ENCODE measurements at regions not wholly inside any gene's neighbourhood (a gene's known extent, or its start where the extent isn't known, plus 50 kb on each side); places are given as distances from the start of the nearest gene placed in this dataset.

GRCh38 chr4:111595456-111595855 is 549.8 kb upstream of the FAM241A start:
- no peak for DNase-seq (ENCODE audit: low read depth)

GRCh38 chr4:111596491-111596890 is 548.8 kb upstream of the FAM241A start:
- no peak for DNase-seq (ENCODE audit: low read depth)

GRCh38 chr4:111601671-111602070 is 543.6 kb upstream of the FAM241A start:
- DNase-seq (ENCODE audit: low read depth) = no peak

DNA sequence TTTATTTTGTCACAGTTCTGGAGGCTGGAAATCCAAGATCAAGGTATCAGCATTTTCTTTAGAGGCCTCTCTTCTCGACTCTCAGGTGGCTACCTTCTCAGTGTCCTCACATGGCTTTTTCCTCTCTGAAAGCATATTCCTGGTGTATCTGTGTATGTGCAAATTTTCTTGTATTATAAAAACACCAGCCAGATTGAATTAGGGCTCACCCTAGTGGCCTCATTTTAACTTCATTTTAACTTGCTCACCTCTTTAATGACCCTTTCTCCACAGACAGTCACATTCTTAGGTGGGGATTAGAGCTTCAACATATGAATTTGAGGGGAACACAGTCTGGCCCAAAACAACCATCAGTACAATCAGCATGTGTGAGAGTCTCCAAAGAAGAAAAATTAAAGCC is 542.4 kb upstream of the FAM241A start:
- DNase-seq (ENCODE audit: low read depth) = peak; percentile 15

GRCh38 chr4:111605111-111605510 is 540.1 kb upstream of the FAM241A start:
- DNase-seq (ENCODE audit: low read depth) = no peak

- DNase-seq (ENCODE audit: low read depth) = no peak
Measured at GRCh38 chr4:111610681-111611080, 534.6 kb upstream of the FAM241A start.

- DNase-seq (ENCODE audit: low read depth) = peak; percentile 83
Measured at GRCh38 chr4:111618908-111619307, 526.3 kb upstream of the FAM241A start.

DNA sequence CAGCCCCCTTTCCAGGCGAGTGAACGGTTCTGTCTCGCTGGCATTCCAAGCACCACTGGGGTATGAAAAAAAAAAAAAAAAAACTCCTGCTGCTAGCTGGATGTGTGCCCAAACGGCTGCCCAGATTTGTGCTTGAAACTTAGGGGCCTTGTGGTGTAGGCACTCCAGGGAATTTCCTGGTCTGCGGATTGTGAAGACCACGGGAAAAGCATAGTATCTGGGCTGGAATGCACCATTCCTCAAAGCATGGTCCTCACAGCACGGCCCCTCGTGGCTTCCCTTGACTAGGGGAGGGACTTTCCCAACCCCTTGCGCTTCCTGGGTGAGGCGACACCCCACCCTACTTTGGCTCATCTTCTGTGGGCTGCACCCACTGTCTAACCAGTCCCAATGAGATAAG is 516.8 kb upstream of the FAM241A start:
- peak; percentile 36 for DNase-seq (ENCODE audit: low read depth)

GRCh38 chr4:111630705-111631104 is 514.5 kb upstream of the FAM241A start:
- DNase-seq (ENCODE audit: low read depth) = peak; percentile 55

GRCh38 chr4:111631215-111631999 is 513.8 kb upstream of the FAM241A start:
- DNase-seq (ENCODE audit: low read depth) = peak; percentile 37

DNA sequence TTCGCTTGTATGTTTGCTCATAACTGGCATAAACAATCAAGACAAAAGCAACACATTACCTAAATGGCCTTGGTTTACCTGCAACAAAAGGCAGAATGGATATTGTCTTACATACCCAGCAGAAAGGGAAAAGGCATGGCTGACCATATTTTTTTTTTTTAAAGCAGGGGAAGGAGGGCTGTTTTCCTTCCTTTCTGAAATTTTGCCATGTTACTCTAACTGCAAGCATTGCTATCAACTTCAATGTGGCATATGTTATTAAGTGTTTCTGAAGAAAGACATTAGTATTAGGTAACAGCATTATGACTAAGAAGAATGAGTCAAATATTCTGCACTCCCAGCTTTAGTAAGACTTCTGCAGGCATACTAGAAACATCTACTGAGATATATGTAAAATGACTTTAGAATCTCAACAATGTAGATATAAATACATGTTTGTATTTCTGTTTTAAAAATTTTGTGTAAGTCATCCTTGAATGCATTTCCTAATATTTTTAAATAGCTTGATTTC is 512.6 kb upstream of the FAM241A start:
- DNase-seq (ENCODE audit: low read depth) = peak; percentile 86

- no peak for DNase-seq (ENCODE audit: low read depth)
Measured at GRCh38 chr4:111633663-111634266, 511.5 kb upstream of the FAM241A start.

DNA sequence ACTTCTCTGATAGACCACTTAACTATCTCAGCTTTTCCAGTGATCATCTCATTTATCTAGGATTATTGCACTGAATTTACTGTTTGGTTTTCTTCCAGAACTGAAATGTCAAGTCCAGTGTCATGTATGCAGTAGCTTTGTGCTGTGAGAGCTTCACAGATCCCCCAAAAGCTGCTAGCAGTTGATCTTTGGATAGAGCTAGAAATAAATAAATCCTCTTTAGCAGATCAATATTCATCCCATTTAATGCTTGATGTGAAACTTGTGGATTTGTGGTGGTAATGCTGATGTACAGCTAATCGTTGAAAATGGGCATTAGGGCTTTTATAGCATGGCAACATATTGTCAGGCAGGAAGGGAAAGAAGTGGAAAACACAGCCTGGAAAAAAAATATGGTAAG is 509.6 kb upstream of the FAM241A start:
- no peak for DNase-seq (ENCODE audit: low read depth)

DNA sequence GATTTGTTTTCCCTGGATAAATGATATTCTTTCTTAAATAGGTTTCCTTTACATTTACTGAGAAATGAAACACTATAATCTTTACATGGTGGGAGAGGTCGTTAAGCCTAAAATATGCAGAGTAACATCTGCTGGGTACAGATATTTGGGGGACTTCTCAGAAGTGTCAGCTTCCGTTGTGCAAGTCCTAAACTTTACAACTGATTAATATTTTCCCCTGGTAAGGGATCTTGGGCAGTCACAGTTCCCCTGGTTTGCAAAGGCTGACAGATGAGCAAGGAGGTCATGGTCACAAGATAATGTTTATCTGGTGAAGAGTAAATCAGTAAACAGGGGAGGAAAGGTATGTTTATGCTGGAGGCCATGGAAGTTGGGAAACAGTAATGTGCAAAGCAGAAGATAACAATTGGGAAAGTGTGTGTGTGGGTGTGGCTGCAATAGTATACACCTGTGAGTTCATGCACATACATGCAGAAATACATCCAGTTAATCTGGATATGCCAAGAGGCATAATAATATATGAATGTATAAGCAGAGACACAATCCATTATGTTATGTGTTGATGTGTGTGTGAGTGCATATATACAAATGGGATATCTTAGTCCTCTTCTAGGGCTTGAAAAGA is 508.2 kb upstream of the FAM241A start:
- no peak for DNase-seq (ENCODE audit: low read depth)

DNA sequence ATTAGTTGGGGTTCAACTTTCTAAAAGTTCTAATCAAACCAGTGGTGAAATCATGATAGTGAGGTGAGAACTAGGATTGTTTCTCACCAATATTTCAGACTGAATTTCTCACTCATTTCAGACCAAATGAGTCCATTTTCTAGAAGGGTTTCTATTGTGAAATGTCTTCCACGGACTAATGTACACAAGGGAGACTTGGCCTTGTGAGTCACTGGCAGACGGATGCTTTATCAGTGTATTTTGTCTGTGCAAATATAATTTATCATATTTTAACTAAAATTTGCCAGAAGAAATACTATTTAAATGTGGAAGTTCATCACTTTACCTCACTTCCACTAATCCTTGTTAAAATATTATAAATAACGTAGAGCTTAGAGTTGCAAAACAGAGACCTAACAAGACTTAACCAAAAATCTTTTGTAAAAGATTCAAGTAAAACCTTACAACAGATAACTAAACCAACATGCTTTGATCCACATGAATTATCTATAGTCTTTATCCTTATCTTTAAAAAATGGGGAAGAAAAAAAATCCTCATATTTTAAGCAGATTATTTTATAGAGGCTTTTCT is 506.0 kb upstream of the FAM241A start:
- DNase-seq (ENCODE audit: low read depth) = peak; percentile 89

DNA sequence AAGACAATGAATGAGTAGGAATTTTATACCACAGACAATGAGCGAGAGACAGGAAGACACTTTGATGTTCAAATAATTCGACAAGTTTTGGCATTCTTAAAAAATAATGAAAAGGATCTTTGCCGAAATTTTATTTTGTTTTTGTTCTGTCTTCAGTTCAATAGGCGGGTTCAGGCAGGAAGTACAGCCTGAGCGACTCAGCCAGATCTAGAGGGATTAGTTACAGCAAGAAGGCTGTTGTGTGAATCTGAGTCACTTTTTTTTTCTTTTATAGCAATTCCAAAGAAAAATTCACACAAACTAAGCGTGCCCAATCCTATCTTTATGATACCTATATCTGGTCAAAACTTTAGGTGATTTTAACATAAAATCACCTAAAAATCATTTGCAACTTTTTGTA is 505.4 kb upstream of the FAM241A start:
- peak; percentile 87 for DNase-seq (ENCODE audit: low read depth)

GRCh38 chr4:111641813-111642579 is 503.3 kb upstream of the FAM241A start:
- DNase-seq (ENCODE audit: low read depth) = peak; percentile 96

GRCh38 chr4:111648056-111648455 is 497.2 kb upstream of the FAM241A start:
- no peak for DNase-seq (ENCODE audit: low read depth)

GRCh38 chr4:111649308-111649707 is 495.9 kb upstream of the FAM241A start:
- no peak for DNase-seq (ENCODE audit: low read depth)

DNA sequence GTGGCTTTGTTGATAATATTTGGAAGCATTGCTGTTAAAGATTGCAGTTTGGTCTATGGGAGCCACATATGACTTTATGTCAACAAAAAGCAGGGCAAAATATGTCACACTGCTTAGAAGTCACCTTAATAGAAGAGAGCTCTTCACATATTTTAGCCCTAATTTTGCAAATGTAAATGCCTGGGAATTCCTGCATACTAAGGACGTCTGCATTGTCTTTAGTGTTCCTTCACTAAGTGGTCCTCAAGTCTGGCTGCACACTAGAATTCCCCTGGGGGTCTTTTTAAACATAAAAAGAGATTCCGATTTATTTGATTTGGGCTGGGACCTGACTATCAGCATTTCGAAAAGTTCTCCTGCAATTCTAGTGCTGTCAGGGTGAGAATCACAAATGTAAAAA is 495.1 kb upstream of the FAM241A start:
- no peak for DNase-seq (ENCODE audit: low read depth)

DNA sequence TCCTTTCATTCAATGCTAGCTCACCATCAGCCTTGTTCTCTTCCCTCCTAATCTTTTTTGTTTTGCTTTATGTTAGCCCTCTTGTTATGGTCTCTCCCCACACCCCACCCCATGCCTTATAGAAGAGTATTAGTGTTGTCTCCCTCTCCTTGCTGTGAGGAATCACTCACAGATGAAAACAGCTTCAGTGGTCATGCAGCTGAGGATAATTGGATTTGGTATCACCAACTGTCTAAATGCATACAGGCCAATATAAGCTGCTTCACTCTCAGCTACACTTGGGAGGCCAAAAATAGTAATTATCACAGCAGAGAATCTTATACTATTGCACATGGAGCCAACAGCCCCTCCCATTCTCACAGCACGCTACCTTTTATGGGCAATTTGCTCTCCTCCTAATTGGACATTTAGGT is 494.6 kb upstream of the FAM241A start:
- no peak for DNase-seq (ENCODE audit: low read depth)

- DNase-seq (ENCODE audit: low read depth) = no peak
Measured at GRCh38 chr4:111652236-111652635, 493.0 kb upstream of the FAM241A start.

All from iris pigment epithelial cell (primary cell).